ENCODE measurements at regions not wholly inside any gene's neighbourhood (a gene's known extent, or its start where the extent isn't known, plus 50 kb on each side); places are given as distances from the start of the nearest gene placed in this dataset.
A peak's percentile ranks its signal among the peaks of the same experiment; 100 is the strongest.

- intact Hi-C loops (cut with DNase I; ENCODE audit: low total_unique reads) = no loop called here
- no peak overlapping the region for H3K4me3 ChIP-seq
- DNase-seq (ENCODE audit: low spot score in 2 of 2) = no peak
- H3K27ac ChIP-seq = no peak overlapping the region
- H3K27me3 ChIP-seq = no peaks in the 10 kb centered on the region
- peaks cover 9 to 10% of the 10 kb centered on the region in 2 donors for H3K4me1 ChIP-seq
- no peaks in the 10 kb centered on the region for H3K9me3 ChIP-seq
- no peaks in the 10 kb centered on the region for H3K36me3 ChIP-seq
- TF ChIP-seq POLR2AphosphoS5 (IDR thresholded peaks at IDR 0.05) (no peak), POLR2A (IDR thresholded peaks at IDR 0.05) (no peak), CTCF (IDR thresholded peaks at IDR 0.05) (no peak)
Measured at GRCh38 chr1:201594575-201595245, 55.8 kb downstream of the NAV1 start.

GRCh38 chr1:201595381-201595780, 56.5 kb downstream of the NAV1 start:
- H3K4me1 ChIP-seq = peaks cover 9 to 10% of the 10 kb centered on the region in 2 donors
- no peaks in the 10 kb centered on the region for H3K36me3 ChIP-seq
- TF ChIP-seq POLR2AphosphoS5 (IDR thresholded peaks at IDR 0.05) (no peak), CTCF (IDR thresholded peaks at IDR 0.05) (no peak), POLR2A (IDR thresholded peaks at IDR 0.05) (no peak)
- intact Hi-C loops (cut with DNase I; ENCODE audit: low total_unique reads) = no loop called here
- H3K9me3 ChIP-seq = no peaks in the 10 kb centered on the region
- DNase-seq (ENCODE audit: low spot score in 2 of 2) = no peak
- H3K27me3 ChIP-seq = no peaks in the 10 kb centered on the region
- H3K27ac ChIP-seq = no peak overlapping the region
- H3K4me3 ChIP-seq = no peak overlapping the region

- Histone ChIP-seq H3K4me1 (peaks cover 9 to 10% of the 10 kb centered on the region in 2 donors), H3K9me3 (no peaks in the 10 kb centered on the region), H3K36me3 (no peaks in the 10 kb centered on the region), H3K27me3 (no peaks in the 10 kb centered on the region), H3K27ac (no peak overlapping the region), H3K4me3 (no peak overlapping the region)
- TF ChIP-seq CTCF (IDR thresholded peaks at IDR 0.05) (no peak), POLR2A (IDR thresholded peaks at IDR 0.05) (no peak), POLR2AphosphoS5 (IDR thresholded peaks at IDR 0.05) (no peak)
- DNase-seq (ENCODE audit: low spot score in 2 of 2) = no peak
- intact Hi-C loops (cut with DNase I; ENCODE audit: low total_unique reads) = no loop called here
Measured at GRCh38 chr1:201596101-201596868, 57.4 kb downstream of the NAV1 start.

- no peak overlapping the region for H3K4me3 ChIP-seq
- intact Hi-C loops (cut with DNase I; ENCODE audit: low total_unique reads) = no loop called here
- peak overlapping the region; percentile 41 to 87 for H3K27ac ChIP-seq
- peak; percentile 78 to 79 for DNase-seq (ENCODE audit: low spot score in 2 of 2)
- H3K9me3 ChIP-seq = no peaks in the 10 kb centered on the region
- no peaks in the 10 kb centered on the region for H3K27me3 ChIP-seq
- TF ChIP-seq POLR2AphosphoS5 (IDR thresholded peaks at IDR 0.05) (peak in 1 of 3 donors; percentile 60), CTCF (IDR thresholded peaks at IDR 0.05) (peak in 2 of 3 donors; percentile 15 to 27), POLR2A (IDR thresholded peaks at IDR 0.05) (no peak)
- H3K4me1 ChIP-seq = peaks cover 9 to 10% of the 10 kb centered on the region in 2 donors
- no peaks in the 10 kb centered on the region for H3K36me3 ChIP-seq
Measured at GRCh38 chr1:201597551-201598230, 58.8 kb downstream of the NAV1 start.

- no peak for TF ChIP-seq CTCF (IDR thresholded peaks at IDR 0.05)
- no peak for TF ChIP-seq POLR2A (IDR thresholded peaks at IDR 0.05)
- TF ChIP-seq POLR2AphosphoS5 (IDR thresholded peaks at IDR 0.05) = no peak
- Histone ChIP-seq H3K27me3 (no peaks in the 10 kb centered on the region), H3K27ac (peak overlapping the region; percentile 41 to 87), H3K4me1 (peaks cover 5% of the 10 kb centered on the region in 2 donors), H3K36me3 (no peaks in the 10 kb centered on the region), H3K9me3 (no peaks in the 10 kb centered on the region), H3K4me3 (no peak overlapping the region)
- intact Hi-C loops (cut with DNase I; ENCODE audit: low total_unique reads) = no loop called here
- DNase-seq (ENCODE audit: low spot score in 2 of 2) = no peak
Measured at GRCh38 chr1:201598396-201598795, 59.5 kb downstream of the NAV1 start.
